ENCODE measurements at regions not wholly inside any gene's neighbourhood (a gene's known extent, or its start where the extent isn't known, plus 50 kb on each side); places are given as distances from the start of the nearest gene placed in this dataset.
"Not testable (repeated sequence)": the region's sequence is repeated elsewhere in the genome, so short reads cannot be mapped to it uniquely, and the experiment has no call there.

- no peak for DNase-seq (ENCODE audit: low read depth)
Observed at GRCh38 chr10:101280511-101280910, 51.2 kb upstream of the LBX1 start.

- DNase-seq (ENCODE audit: low read depth), result not testable (repeated sequence)
Observed at GRCh38 chr10:101280921-101281320, 51.7 kb upstream of the LBX1 start.

- DNase-seq (ENCODE audit: low read depth), result no peak
Observed at GRCh38 chr10:101282947-101283346, 53.7 kb upstream of the LBX1 start.

- DNase-seq (ENCODE audit: low read depth), result no peak
Observed at GRCh38 chr10:101283762-101284100, 54.5 kb upstream of the LBX1 start.

- no peak for DNase-seq (ENCODE audit: low read depth)
Observed at GRCh38 chr10:101284101-101284743, 55.0 kb upstream of the LBX1 start.

GRCh38 chr10:101284744-101285463, 55.6 kb upstream of the LBX1 start:
- no peak for DNase-seq (ENCODE audit: low read depth)

GRCh38 chr10:101285519-101286070, 56.3 kb upstream of the LBX1 start:
- no peak for DNase-seq (ENCODE audit: low read depth)

- DNase-seq (ENCODE audit: low read depth), result no peak
Observed at GRCh38 chr10:101286248-101287046, 57.2 kb upstream of the LBX1 start.

- DNase-seq (ENCODE audit: low read depth), result no peak
Observed at GRCh38 chr10:101287183-101287996, 58.1 kb upstream of the LBX1 start.

GRCh38 chr10:101287997-101288635, 58.9 kb upstream of the LBX1 start:
- DNase-seq (ENCODE audit: low read depth), result peak; percentile 24

GRCh38 chr10:101289541-101289940, 60.3 kb upstream of the LBX1 start:
- no peak for DNase-seq (ENCODE audit: low read depth)

GRCh38 chr10:101290431-101290830, 61.2 kb upstream of the LBX1 start:
- no peak for DNase-seq (ENCODE audit: low read depth)

- no peak for DNase-seq (ENCODE audit: low read depth)
Observed at GRCh38 chr10:101290881-101291280, 61.6 kb upstream of the LBX1 start.

- no peak for DNase-seq (ENCODE audit: low read depth)
Observed at GRCh38 chr10:101291331-101292193, 62.3 kb upstream of the LBX1 start.

- DNase-seq (ENCODE audit: low read depth), result no peak
Observed at GRCh38 chr10:101292194-101293006, 61.6 kb upstream of the BTRC start.

GRCh38 chr10:101293007-101293723, 60.8 kb upstream of the BTRC start:
- DNase-seq (ENCODE audit: low read depth), result no peak

GRCh38 chr10:101294109-101294508, 59.9 kb upstream of the BTRC start:
- no peak for DNase-seq (ENCODE audit: low read depth)

GRCh38 chr10:101295261-101295660, 58.7 kb upstream of the BTRC start:
- DNase-seq (ENCODE audit: low read depth), result no peak

All from amniotic epithelial cell (primary cell).